HG02852 (cell line): ENCODE measurements at regions not wholly inside any gene's neighbourhood (a gene's known extent, or its start where the extent isn't known, plus 50 kb on each side); places are given as distances from the start of the nearest gene placed in this dataset.

Source experiments
- ATAC-seq: cut with Tn5 transposase; IDR thresholded peaks from one replicate; pipeline ENCODE4 v1.9.1; 2021; ENCODE audit warnings: mild to moderate bottlenecking, moderate library complexity; ENCODE audit not compliant: unreplicated experiment

DNA sequence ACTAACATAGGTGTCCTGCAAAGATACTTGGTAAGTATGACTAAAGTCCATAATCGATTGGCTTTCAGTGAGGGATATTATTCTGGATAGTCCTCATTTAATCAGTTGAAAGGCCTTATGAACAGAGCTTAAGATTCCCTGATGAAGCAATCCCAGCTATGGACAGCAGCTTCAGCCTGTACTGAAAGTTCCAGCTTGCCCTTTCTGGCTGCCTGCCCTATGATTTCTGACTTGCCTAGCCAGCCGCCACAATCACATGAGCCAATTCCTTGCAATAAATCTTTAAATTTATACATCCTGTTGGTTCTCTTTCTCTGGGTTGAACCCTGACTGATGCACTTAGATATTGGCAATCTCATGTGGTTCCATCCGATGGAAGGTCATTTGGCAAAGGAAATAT, 759.0 kb upstream of the API5 start:
- no peak for ATAC-seq

DNA sequence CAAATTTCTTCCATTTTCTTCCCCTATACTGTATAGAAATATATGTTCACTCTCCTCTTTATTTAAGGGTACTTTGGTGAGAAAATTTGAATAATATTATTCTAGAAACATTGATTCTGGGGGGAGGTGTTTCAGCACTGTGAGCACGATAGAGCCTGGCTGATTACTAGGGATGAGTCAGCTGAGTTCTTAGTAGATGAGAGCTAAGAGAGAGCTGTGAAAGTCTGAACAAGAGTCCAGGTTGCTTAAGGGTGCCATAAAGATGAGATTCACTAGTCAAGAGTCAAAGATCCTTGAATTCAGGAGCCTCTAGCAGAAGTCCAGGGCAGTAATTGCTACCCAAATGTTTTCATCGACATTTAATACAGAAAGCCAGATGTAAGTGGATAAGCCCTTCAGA, 756.6 kb upstream of the API5 start:
- no peak for ATAC-seq

DNA sequence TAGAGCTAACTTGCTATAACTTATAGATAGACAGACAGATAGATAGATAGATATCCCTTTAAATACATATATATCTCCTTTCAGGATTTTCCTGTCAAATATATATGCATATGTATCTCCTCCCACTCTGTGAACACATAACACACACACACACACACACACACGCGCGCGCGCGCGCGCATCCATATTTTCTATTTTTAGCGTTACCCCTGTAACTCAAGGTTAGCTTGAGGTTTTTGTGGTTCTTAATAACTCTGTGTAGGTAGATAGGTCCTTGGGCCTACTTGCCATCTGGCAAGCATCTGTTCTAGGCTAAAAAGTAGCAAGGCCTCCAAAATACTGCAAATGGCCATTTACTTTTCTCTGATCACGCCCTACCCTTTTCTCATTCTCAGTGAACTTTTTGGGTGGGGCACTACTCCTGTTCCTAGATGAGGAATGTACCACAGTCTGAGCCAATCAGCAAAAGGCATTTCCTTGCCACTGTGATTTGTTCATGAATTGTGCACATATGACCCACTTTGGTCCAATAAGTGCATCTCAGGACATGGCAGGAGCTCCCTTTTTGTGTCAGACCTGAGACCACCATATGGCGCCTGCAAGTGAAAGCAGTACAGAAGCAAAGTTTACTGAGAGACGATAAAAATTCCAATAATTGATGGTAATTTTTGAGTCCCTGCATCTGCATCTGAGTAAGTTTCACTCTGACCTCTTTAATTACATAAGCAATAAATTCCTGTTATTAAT, 740.5 kb upstream of the API5 start:
- ATAC-seq: no peak

DNA sequence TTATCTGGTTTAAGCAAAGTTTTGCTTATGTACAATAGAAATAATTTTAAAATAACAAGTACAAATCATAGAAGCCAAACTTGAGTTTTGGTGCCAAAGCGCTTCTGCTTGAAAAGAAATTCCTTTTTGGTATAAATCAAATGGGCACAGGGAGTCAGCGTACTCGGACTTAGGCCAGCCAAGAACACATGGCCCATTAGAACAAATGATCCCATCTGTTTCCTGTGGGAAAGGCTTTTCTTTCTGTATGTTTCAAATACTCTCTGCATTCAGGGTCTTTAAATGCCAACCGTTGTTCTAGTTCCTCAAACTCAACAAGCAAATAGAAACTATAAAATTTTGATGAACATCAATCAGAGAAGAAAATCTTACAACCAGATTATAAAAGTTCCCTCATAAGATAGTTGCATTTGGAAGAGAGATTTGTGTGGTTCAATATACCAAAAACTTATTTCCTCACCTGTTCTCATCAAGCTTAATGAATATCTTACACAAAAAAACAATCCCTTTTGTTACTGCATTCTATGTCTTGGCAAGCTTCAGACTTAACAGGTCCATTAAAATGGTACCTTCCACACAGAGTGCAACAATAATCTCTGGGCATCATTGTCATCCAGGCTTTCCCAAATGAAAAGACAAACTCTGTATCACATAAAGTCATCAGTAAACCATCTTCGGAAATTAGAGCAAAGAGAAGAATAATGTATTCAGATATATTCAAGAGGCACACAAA, 739.8 kb upstream of the API5 start:
- no peak for ATAC-seq

DNA sequence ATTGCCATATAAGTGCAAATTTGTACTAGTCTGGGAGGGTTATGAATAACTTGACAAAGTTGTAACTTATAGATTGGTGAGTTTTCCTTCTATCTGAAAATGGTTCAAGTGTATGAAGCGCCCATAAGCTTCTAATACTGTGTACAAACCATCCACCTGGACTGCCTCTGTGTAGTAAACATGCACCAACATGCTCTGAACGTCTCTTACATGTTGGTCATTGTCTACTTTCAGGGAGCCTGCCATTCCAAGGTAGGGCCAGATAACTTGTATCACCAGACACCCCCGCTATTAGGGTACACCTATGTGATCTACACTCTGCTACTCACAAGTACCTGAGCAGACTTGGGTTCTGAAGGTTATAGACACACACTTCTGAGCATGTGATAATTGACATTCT, 735.5 kb upstream of the API5 start:
- ATAC-seq: no peak

DNA sequence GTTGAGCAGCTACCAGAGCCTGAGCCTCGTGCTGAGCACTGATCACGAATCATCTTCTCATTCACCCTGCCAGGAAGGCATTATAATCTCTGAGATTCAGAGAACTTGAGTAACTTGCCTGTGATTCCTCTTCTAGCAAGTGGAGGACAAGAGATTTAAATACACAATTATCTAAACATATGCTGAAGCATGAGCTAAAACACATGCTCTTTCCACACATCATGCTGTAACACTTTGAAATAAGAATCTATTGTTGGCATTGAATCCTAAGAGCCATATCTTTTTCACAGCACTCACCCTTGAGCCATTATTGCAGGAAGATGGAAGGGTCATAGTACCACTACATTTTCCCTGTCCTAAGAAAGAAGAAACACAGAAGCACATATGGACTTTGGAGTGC, 722.5 kb upstream of the API5 start:
- no peak for ATAC-seq

DNA sequence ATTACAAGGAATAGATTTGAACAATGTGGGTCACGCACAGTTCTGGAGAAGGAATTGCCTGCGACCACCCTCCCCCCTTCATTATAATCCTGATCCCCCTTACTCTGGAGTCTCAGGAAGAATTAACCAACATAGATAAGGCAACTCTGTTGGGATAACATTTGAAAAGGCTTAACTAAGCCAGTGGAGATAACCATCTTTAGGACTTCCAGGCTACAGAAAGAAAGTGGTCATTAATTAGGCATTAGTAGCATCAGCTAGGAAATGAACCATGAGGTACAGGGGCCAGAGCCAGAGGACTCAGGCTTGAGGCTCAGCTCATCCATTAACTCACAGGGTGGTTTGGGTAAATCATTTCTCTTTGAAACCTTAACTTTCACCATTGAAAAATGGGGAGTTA, 720.0 kb upstream of the API5 start:
- no peak for ATAC-seq

DNA sequence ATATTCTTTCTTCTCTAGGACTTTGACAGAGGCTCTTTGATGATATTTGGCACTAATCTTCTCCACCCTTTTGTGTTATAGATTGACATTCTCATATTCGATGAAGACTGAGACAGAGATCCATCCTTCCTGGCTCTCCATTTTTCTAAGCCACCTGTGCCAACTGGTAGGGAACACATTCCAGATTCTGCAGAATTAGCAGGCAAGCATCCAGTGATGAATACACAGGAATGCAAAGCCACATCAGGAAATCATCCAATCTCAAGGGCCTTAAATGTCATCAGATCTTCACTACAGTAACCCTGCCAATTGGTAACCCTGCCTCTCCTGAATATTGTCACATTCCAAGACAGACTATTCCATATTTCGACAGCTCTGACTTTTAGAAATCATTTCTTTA, 718.4 kb upstream of the API5 start:
- no peak for ATAC-seq

DNA sequence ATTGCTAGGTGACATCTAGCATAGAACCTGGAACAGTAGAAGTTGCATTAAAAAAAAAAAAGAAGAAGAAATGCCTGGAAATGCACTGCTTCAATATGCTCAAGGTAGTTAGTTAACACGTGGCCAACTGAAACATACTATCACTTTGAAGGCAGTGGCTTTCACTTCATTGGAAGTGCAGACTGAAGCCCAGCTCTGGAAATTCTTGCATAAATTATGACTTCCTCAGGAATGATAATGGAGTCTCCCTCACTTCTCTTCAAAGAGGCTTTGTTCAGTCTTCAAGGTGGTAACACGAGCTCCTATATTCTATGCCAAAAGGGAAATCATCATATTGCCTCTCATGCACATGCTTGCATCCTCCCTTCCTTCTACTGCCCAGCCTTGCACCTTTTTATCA, 715.9 kb upstream of the API5 start:
- no peak for ATAC-seq

DNA sequence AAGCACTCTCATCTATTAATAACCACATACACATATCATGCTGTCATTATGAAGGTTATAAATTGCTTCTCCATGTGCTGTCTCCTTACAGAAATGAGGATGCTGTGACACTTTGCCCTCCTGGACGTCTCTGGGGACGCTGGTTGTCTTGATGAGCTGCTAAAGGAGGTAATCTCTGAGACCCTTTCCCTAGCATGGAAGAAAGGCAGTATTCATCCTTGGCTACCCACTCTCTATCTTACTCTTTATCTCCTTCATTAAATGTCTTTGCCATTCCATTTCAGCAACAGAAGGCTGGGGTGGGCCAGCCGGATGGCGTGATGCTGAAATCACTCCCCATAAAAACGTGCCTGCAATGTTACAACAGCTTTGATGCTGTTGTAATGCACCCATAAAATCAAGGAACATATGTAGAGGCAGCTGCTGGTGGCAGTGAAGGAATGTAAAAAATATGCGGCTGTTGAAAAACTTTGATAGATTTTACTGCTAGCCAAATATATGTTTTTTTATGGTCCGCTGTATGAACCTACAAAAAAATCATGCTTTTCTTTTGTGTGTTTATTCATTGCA, 715.1 kb upstream of the API5 start:
- no peak for ATAC-seq

DNA sequence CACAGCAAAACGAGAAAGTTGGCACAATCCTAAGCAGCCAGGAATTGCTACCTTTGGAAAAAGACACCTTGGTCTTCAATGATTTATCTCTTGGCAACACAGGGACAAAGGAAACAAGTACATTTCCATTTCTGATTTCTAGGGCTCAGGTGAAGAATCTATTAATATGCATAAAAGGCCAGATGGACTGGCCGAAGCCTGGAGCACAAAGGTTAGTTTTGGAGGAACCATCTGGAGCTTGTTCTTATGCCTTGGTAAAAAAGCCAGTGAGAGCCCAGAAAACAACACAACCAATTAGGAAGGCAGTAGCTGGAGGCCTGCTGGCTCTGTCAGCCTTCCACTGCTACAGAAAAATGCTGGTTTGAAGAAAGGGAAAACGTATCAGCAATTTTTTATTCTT, 713.5 kb upstream of the API5 start:
- no peak for ATAC-seq

DNA sequence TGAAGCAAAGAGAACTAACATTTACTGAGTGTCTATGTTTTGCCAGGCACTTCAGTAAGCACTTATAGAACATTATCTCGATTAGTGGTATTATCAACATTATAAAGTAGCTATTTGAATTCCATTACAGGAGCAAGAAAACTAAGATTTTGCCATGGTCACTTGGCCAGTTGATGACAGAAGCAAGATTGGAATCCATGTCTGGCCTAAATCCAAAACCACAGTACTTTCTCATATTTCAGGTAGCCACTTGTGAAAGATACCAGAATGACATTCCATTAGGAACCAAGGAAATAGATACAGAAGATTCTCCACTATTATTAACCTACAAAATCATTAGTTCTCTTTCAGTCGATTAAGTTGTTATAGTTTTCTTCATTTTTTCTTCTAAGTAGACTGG, 691.0 kb upstream of the API5 start:
- ATAC-seq: no peak

DNA sequence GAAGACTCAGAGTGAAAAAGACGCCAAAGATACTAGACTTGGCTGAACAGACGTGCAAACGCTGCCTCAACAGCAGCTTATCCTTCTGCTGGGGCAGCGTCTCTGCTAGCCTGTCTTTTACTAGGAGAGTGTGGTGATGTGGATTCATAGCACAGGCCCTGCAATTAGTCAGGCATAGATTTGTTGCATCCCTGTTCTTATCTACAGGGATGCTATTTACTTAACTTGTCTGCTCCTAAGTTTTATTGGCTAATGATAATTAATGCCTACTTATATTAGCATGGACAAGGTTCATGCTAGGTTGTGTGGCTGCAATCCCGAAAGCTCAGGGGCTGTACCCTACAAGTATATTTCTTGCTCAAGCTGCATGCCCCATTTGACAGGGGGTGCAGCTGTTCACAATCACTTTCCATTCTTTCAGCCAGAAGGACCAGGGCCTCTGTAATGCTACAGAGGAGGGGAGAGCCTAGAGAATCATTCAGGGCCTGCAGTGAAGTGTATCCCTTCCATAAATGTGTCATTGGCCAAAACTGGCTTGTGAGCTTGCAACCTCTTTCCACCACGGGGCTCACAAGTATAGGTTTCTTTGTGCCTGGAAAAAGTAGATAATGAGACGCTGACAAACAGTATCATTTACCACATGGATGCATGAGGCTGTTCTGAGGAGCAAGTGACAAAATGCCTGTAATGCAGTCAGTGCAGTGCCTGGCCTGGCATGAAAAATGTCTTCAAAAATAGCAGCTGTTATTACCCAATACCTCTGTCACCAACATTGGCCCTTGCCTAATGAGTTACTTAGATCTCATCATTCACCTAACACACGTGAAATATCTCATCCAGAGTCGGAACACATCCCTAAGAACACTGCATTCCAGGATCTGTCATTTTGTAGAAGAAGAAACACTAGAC, 685.8 kb upstream of the API5 start:
- ATAC-seq: no peak

DNA sequence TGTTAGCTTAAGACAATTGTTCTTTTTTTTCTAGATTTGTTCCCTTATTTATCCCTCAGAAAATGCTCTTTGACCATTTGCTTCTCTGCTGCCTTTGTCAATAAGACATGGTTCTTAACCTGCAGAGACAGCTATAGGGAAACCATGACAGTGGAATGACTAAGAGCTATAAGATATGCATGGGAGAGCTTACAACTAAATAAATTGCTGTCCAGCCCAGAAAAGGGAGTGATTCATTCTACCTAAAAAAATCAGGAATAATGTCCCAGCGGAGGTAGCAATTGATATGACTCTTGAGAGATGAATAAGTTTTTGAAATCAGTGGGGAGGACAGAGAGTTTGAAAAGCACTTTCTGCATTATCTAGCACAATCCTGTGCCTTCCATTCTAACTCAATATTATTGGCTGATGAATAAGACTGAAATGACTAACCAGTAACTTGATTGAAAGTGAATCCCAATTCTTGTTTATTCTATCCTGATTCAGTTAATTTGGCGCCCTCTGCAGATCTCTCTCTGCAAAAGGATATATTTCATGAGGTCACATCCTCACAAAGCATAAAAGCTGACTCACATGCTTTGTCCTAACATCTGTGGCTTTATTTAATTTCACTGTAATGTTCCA, 680.5 kb upstream of the API5 start:
- ATAC-seq: no peak

DNA sequence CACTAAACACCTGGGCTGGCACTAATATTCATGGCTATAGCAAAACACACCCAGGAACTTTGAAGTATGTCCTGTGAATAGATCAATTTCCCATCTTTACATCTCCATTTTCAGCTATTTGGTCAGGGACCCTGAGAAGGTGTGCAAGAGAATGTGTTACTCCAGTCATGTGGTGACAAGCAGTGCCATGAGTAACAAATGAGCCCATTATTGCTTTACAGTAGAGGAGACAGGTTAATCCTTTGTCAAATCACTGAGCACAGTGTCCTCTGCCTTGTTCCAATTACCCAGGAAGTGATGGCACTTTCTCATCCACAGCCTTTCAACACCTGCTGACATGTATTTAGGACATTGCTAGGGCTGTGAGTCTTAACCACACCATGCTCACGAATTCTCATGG, 664.8 kb upstream of the API5 start:
- ATAC-seq: no peak

DNA sequence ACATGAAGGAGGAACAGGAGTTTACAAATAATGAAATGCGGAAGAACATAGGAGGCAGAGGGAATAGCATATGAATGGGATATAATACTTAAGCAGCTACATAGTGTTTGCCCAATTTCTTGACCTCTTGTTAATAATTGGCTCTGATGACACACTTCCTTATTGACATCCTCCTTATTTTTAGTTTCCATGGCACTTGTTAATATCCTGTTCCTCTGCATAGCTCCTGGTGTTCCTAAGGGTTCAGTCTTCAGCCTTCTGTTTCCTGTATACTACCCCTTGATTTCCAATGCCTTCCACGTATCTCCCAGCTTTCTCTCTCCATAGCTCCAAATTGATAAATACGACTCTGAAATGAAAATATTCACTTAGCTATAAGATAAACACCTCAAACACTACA, 663.8 kb upstream of the API5 start:
- no peak for ATAC-seq

DNA sequence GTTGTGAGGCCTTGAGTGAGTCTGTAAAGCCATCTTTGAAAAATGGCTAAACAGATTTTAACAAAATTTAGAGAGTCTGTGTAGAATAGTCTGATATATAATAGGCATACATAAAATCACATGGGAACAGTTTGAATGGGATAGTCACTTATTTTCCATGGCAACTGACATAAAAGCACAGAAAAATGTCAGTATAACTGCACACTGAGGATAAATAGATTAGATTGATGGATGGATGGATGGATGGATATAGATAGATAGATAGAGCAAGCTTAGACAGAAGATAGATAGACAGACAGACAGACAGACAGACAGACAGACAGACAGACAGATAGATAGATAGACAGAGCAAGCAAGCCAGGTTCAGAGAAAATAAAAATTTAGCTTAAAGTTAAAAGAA, 660.2 kb upstream of the API5 start:
- ATAC-seq: no peak

DNA sequence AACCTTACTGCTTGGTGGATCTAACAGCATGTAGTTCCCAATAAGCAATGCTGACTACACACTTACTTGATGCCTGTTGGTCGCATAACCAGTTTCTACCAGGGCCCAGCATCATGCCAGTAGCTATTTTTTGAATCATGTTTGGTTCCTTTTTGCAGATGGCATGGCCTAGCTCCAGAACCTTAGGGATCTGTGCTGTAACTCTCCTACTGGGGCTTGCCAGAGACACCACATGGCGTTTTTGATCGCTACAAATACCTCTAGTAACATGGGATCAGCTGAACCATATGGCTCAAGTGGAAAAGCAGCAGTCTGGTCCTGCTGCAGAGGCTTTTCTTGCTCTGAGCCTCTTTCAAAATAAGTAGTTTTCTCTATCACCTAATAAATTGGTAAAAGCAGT, 654.6 kb upstream of the API5 start:
- ATAC-seq: no peak

DNA sequence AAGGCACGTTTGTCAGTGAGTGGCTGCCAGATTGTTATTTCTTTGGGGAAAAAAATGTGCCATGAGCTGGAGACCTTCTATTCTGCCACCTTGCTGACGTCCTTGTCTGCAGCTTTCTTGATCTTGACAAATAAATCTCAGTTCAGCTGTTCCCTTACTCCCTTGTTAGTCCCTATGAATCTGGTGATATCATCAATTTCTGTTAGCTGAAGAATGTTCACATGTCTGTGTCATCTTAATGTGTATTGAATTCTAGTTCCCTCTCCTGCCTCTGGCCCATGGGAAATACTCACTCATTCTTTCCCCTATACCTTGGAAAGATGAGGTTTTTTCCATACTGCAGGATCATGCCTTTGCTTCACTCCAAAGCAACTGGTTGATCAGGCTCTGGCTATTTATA, 649.9 kb upstream of the API5 start:
- no peak for ATAC-seq

DNA sequence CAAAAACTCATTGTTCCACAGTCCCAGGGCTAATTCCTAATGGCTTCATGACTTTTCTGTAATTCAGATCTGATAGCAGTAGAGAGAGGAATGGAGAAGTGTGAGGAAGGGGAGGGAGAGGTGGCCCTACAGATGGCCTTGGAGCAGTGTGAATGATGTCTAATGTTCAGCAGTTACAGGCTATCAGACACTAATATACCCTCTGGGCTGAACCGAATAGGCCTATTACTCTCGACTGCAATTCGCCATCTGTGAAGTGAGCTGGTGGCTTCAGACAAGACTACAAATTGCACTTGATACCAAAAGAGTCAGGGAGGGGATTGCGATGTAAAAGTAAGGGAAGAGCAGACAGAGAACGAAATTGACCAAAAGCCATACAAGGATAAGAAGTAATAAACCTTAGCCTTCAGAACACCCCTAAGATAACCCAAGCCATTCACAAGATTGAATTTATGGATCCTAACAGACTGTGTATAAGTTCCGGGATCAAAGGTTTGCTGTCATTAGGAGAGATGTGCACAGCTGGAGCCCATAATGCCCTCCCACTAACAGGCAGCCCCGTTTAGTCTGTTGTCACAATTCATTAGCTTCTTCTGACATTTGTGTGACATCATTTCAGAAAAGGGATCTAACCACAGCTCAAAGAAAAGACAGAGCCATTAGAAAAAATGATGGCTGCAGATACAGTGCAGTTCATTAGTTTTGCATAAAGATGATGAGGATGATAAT, 642.4 kb upstream of the API5 start:
- ATAC-seq: no peak
